GM12872 (cell line): ENCODE measurements at regions not wholly inside any gene's neighbourhood (a gene's known extent, or its start where the extent isn't known, plus 50 kb on each side); places are given as distances from the start of the nearest gene placed in this dataset.

Source experiments
- TF ChIP-seq, protein P1 (sequence below): IDR thresholded peaks from 3 replicates; pipeline ENCODE4 v1.5.1; 2011; ENCODE audit warnings: low read depth, mild to moderate bottlenecking, low read length, moderate library complexity; ENCODE audit not compliant: insufficient read depth

DNA sequence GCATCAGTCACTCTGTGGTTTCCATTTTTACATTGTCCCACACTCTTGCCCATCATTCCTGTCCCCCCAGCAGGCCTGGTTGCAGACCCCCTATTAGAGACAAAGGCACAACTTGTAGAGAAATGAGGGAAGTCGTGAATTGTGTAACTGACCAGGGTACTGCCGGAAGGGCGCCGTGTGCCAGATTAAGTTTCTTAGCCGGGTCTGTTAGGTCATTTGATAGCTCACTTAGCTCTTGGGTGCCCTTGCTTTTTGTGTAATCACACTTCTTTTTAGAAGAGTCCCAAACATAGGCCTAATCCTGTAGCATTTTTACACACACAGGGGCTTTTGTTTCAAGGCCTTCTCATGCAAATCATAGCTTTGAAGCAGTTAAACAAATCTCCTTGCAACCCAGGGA is 87.2 kb downstream of the CTAGE1 start:
- TF ChIP-seq, protein P1, sequence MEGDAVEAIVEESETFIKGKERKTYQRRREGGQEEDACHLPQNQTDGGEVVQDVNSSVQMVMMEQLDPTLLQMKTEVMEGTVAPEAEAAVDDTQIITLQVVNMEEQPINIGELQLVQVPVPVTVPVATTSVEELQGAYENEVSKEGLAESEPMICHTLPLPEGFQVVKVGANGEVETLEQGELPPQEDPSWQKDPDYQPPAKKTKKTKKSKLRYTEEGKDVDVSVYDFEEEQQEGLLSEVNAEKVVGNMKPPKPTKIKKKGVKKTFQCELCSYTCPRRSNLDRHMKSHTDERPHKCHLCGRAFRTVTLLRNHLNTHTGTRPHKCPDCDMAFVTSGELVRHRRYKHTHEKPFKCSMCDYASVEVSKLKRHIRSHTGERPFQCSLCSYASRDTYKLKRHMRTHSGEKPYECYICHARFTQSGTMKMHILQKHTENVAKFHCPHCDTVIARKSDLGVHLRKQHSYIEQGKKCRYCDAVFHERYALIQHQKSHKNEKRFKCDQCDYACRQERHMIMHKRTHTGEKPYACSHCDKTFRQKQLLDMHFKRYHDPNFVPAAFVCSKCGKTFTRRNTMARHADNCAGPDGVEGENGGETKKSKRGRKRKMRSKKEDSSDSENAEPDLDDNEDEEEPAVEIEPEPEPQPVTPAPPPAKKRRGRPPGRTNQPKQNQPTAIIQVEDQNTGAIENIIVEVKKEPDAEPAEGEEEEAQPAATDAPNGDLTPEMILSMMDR = no peak

GRCh38 chr18:22325396-22325795 is 92.3 kb downstream of the CTAGE1 start:
- TF ChIP-seq, protein P1 = no peak

GRCh38 chr18:22324191-22325131 is 93.3 kb downstream of the CTAGE1 start:
- TF ChIP-seq, protein P1 = no peak

DNA sequence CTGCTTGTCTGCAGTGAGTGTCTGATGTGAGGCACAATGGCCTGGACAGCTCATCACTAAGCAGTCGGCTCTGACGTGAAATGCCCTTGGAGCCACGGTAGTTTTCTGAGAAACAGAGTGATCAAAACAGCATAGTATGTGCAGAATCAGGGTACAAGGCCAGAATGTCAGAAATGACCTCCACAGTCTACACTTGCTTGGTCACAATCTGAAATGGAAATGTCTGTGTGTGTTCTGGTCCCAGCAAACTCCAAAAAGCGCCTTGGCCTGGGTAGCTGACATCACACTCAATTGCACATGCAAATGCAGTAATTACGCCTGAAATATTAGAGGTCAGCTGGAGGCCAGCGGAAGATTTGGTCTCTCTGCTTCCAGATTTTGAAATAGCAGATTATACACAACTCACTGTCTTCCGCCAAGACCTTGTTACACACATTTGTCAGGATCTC is 95.4 kb downstream of the CTAGE1 start:
- TF ChIP-seq, protein P1 = no peak

DNA sequence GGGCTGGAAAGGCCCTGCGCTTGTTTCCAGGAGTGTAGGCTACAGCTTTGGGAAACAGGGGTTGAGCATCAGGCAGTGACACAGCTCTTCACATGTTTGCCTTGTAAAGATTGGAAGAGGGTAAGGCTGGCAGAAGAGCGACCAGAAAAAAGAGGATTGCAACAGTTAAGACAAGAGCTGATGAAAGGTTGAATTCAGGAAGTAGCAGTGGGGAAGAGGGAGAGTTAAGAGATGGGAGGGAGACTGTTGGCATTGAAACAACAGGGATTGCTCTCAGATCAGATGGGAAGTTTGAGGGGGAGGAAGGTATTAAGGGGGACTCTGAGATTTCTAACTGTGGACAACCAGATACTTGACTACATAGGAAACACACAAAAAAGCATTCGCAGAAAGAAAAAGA is 96.9 kb downstream of the CTAGE1 start:
- TF ChIP-seq, protein P1 = no peak

GRCh38 chr18:22320155-22320554 is 97.6 kb downstream of the CTAGE1 start:
- TF ChIP-seq, protein P1 = no peak

- TF ChIP-seq, protein P1 = no peak
Observed at GRCh38 chr18:22318745-22319407, 98.8 kb downstream of the CTAGE1 start.
